GM19438 (cell line): ENCODE measurements at regions not wholly inside any gene's neighbourhood (a gene's known extent, or its start where the extent isn't known, plus 50 kb on each side); places are given as distances from the start of the nearest gene placed in this dataset.
A peak's percentile ranks its signal among the peaks of the same experiment; 100 is the strongest.

Experiments used
- ATAC-seq: cut with Tn5 transposase; IDR thresholded peaks from one replicate; pipeline ENCODE4 v1.9.1; 2021; ENCODE audit warnings: low read depth; ENCODE audit not compliant: unreplicated experiment

DNA sequence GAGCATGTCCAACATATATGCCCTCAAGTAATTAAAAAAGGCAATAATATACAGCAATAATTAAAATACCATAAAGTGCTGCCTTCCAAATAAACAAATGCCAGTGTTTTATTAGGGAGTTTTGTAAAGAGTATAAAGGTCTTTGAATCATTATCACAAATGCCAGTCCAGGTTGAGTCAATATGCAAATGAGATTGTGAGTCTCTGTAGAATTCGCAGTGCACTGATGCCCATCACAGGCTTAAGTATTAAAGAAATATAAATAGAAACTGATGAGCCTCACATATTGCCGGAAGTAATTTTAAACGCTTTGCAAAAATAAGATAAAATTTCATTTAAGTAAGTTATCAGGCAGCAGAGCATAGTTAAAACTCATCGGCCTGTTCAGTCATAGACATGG, 205.0 kb upstream of the TECRL start:
- no peak for ATAC-seq

- no peak for ATAC-seq
Observed at GRCh38 chr4:64613046-64613445, 203.8 kb upstream of the TECRL start.

DNA sequence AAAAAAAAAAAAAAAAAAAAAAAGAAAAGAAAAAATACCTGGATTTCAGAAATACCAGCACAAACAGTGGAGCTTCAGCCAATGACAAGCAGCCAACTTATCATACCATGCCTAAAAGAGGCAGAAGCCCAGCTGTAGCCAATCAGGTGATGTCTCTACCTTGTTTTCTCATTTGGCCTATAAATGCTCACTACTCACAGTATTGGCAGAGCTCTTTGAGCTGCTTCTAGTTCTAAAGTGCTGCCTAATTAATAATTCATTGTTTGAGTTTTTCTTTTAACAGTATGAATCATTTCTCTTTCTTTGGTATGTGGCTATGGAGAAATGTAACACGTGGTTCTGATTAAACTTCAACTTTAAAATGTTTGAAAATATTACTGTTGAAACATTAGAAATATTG, 188.8 kb upstream of the TECRL start:
- ATAC-seq = no peak

- ATAC-seq = no peak
Observed at GRCh38 chr4:64594723-64595122, 185.5 kb upstream of the TECRL start.

DNA sequence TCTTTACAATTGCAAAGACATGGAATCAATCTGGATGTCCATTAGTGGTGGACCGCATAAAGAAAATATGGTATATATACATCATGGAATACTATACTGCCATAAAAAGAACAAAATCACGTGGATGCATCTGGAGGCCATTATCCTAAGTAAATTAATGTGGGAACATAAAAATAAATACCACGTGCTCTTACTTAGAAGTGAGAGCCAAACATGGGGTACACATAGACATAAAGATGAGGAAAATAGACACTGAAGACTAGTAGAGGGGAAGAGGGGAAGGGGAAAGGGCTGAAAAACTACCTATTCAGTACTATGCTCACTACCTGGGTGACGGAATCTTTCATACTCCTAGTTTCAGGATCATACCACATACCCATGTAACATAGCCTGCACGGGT, 179.3 kb upstream of the TECRL start:
- no peak for ATAC-seq

GRCh38 chr4:64584981-64585557, 175.8 kb upstream of the TECRL start:
- ATAC-seq = no peak

GRCh38 chr4:64584125-64584524, 174.9 kb upstream of the TECRL start:
- ATAC-seq = no peak

- ATAC-seq = no peak
Observed at GRCh38 chr4:64582492-64582891, 173.2 kb upstream of the TECRL start.

DNA sequence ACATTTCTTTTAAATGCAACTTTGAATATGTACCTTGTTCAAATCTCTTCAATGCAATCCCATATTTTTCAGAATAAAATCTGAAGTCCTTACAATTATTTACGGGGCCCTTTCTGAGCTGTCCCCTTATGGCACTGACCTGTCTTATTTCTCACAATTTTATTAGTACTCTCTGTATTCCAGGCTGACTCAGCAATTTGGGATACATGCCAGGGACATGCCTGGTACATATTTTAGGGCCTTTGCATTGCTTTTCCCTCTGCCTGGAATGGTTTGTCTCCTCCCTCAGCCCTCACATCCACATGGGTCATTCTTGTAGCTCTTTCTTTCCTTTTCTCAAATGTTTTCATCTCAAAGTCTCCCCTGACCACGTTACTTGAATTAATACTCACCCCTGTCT, 172.2 kb upstream of the TECRL start:
- ATAC-seq = no peak

DNA sequence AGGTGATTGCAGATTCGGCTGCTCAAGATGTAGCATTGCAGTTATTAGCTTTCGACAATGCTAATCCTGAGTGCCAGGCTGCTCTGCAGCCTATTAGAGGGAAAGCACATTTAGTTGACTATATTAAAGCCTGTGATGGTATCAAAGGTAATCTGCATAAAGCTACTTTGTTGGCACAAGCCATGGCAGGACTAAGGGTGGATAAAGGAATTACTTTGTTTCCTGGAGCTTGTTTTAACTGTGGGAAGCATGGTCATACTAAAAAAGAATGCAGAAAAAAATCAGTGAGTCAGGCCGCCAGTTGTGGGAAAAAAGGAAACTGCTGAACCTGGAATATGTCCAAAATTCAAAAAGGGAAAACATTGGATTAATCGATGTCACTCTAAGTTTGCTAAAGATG, 154.9 kb upstream of the TECRL start:
- ATAC-seq = no peak

- ATAC-seq = no peak
Observed at GRCh38 chr4:64559571-64559970, 150.3 kb upstream of the TECRL start.

DNA sequence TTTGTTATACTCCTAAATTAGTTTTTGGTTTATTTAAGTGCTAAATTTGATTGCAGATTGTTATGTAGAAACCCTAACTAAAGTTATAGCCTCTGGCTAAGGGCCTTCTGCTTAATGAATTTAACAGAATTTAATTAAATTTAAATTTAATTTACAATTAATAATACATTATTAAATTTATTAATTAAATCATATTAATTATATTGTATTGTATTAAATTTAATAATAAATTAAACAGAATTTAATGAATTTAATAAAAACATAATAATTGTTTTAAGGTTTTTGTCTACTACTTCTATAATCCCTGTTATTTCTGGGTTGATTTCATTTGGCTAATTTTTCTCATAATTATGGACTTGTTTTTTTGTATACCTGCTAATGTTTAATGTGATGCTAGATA, 141.9 kb upstream of the TECRL start:
- no peak for ATAC-seq

DNA sequence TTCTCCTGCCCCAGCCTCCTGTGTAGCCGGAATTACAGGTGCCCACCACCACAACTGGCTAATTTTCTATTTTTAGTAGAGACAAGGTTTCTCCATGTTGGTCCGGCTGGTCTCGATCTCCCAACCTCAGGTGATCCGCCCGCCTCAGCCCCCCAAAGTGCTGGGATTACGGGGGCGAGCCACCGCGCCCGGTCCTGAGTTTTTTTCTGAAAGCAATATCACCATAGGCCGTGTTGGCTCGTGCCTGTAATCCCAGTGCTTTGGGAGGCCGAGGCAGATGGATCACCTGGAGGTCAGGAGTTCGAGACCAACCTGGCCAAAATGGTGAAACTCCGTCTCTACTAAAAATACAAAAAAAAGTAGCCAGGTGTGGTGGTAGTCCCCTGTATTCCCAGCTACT, 136.3 kb upstream of the TECRL start:
- no peak for ATAC-seq

GRCh38 chr4:64539234-64539849, 130.1 kb upstream of the TECRL start:
- peak; percentile 91 for ATAC-seq

- ATAC-seq = no peak
Observed at GRCh38 chr4:64538219-64538618, 129.0 kb upstream of the TECRL start.

DNA sequence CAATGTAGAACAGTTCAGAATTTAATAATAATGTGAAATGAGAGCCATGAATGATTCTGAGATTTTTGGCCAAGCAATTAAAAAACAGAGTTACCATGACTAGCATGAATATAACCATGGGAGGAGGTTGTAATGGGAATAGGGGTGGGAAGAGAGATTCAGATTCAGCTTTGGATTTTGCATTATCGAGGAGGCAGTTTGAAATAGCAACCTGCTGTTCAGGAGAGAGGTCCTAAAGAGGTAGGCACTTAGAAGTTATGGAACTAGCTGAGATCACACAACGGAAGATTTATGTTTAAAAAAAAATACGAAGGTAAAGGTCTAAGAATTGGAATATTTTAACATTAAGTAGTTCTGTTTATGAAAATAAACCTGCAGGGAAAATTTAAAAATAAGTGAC, 124.4 kb upstream of the TECRL start:
- ATAC-seq = no peak

DNA sequence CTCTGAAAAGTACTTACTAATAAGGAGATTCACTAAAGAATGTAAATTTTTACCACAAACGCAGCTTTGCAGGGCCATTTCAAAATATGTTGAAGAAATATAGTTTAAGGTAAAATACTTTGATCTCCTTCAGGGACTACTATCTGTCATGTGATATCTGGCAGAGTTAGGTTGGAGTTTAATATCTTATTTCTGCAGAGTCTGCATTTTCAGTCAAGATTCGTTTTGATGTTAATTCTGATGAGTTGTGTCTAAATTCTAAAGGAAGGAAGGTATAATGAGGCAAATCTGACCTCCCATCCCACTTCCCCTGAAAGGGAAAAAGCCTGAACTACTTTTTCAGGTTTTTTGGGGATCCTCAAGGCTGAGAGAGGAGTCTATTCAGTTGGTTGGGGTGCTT, 123.9 kb upstream of the TECRL start:
- no peak for ATAC-seq

- ATAC-seq = no peak
Observed at GRCh38 chr4:64520421-64520820, 111.2 kb upstream of the TECRL start.

DNA sequence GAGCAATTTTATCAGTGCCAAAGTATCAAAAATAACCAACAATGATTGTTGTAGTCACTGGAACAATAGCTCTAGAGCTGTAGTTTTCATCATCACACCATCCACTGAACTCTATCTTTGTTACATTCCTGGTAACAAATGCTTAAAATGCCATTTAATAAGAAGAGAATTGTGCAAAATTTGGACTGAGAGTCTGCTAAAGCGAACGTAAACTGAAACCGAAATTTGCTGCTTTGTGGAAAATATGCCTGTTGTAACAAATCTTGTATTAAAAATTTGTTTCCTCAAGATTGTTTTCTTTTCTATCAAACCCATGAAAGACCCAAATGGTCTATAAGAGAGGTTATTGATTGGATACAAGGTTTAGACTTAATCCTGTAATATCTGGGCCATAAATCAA, 109.3 kb upstream of the TECRL start:
- no peak for ATAC-seq

DNA sequence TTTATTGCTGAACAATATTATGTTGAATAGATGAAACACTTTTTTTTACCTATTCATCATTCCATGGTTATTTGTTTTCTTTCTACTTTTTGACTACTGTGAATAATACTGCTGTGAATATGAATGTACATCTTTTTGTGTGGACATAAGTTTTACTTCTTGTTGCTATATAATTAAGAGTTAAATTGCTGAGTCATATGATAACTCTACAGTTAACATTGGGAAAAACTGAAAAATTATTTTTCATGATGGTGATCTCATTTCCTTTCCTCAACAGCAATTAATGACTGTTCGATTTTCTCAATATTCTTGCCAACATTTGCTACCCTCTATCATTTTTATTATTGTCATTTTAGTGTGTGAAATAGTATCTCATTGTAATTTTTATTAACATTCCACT, 106.9 kb upstream of the TECRL start:
- no peak for ATAC-seq

DNA sequence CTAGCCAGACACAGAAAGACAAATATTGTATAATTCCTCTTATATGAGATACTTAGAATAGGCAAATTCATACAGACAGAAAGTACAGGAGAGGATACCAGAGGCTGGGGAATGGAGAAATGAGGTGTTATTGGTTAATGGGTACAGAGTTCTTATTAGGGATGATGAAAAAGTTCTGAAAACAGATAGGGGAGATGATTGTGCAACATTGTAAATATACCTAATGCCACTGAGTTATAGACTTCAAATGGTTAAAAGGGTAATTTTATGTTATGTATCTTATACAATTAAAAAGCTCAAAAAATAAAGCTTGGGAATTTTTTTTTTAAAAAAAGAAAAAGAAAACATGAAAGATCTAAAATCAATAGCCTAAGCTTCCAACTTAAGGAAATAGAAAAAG, 98.8 kb upstream of the TECRL start:
- no peak for ATAC-seq

DNA sequence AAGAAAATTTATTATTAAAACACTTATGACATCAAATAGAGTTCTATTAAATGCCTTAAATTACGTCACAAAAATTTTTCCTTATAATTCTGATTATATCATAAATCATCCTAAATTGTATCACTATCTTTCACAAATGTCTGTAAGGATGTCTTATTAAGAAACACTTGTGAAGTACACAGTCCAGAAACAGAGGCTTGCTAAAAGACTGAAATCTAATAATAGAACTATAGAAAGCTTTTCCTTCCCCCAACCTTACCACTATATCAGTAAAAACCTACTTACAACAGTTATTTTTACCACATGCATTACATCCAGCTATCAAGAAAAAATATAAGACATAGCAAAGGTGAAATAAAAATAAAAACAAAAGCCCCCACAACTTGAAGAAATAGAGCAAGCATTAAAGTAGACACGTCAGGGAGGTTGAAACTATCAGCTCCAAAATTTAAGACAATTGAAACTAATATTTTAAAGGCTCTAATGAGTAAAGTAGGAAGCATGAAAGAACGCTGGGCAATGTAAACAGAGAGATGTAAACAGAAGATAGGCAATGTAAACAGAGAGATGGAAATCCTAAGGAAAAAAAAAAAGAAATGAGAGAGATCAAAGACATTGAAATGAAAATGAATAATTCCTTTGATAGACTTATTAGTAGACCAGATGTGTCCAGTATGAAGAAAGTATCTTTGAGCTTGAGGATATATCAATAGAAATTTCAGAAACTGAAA, 94.9 kb upstream of the TECRL start:
- no peak for ATAC-seq
